ENCODE measurements at regions not wholly inside any gene's neighbourhood (a gene's known extent, or its start where the extent isn't known, plus 50 kb on each side); places are given as distances from the start of the nearest gene placed in this dataset.
"Not testable (repeated sequence)": the region's sequence is repeated elsewhere in the genome, so short reads cannot be mapped to it uniquely, and the experiment has no call there.

GRCh38 chr2:173547499-173547898, 192.8 kb downstream of the CDCA7 start:
- DNase-seq (ENCODE audit: low read depth), result no peak

DNA sequence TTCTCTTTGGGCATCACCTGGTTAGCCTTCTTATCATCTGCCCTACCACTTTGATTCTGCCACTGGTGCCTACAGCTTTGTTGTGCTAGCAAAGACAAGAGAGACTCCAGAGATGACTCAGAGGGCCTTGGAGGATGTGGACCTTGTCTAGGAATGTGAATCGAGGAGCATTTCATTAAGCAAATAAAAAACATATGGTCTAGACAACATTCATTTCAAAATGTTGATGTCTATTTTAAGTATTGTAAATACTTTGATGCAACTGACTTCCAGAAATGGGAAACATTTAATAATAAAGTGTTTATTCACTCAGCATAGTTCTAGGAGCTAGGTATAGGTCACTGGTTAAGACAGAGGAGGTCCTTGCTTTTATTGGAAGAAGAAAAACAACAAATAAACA, 195.5 kb downstream of the CDCA7 start:
- DNase-seq (ENCODE audit: low read depth), result no peak

GRCh38 chr2:173552531-173552930, 197.9 kb downstream of the CDCA7 start:
- no peak for DNase-seq (ENCODE audit: low read depth)

- DNase-seq (ENCODE audit: low read depth), result no peak
Measured at GRCh38 chr2:173553593-173553992, 198.9 kb downstream of the CDCA7 start.

- DNase-seq (ENCODE audit: low read depth), result no peak
Measured at GRCh38 chr2:173555833-173556232, 201.2 kb downstream of the CDCA7 start.

DNA sequence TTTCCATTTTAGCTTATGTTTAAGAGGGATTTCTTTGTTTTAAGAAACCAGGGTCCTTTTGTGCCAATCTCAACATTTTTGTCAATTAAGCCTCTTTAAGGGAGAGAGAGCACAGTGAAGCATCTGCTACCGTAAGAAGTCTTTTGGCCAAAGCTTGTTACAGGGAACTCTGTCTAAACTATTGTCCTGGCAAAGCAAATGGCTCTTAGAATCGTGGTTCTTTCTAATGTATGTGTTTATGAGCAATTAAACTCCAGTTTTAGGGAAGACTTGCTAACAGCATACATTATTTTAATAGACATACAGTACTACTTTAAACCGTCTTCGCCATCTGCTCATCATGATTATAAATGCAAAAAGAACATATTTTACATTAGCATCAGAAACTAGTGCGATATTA, 202.1 kb downstream of the CDCA7 start:
- DNase-seq (ENCODE audit: low read depth), result no peak

DNA sequence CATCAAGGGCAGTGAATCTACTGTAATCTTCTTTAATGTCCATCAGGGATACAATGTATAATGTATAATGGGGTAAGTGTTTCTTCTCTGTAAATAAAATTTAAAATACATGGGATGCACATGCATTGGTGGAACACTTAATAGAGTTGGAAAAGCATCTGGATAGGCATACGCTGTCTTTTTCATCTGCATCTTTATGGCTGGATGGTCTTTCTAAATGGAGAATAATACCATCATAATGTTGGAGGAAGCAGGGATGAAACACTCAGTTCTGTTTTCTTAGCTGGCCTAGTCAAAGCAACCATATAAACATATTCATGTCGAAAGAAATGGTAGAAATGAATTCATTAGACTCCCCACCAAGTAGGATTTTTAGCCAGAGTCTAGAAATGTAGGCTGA, 202.8 kb downstream of the CDCA7 start:
- DNase-seq (ENCODE audit: low read depth), result no peak

GRCh38 chr2:173567493-173567892, 212.8 kb downstream of the CDCA7 start:
- DNase-seq (ENCODE audit: low read depth), result no peak

GRCh38 chr2:173568054-173568453, 213.4 kb downstream of the CDCA7 start:
- DNase-seq (ENCODE audit: low read depth), result no peak

GRCh38 chr2:173571021-173571821, 216.5 kb downstream of the CDCA7 start:
- no peak for DNase-seq (ENCODE audit: low read depth)

GRCh38 chr2:173571887-173572680, 217.4 kb downstream of the CDCA7 start:
- no peak for DNase-seq (ENCODE audit: low read depth)

GRCh38 chr2:173572848-173573247, 218.2 kb downstream of the CDCA7 start:
- no peak for DNase-seq (ENCODE audit: low read depth)

GRCh38 chr2:173573782-173574181, 219.1 kb downstream of the CDCA7 start:
- DNase-seq (ENCODE audit: low read depth), result not testable (repeated sequence)

DNA sequence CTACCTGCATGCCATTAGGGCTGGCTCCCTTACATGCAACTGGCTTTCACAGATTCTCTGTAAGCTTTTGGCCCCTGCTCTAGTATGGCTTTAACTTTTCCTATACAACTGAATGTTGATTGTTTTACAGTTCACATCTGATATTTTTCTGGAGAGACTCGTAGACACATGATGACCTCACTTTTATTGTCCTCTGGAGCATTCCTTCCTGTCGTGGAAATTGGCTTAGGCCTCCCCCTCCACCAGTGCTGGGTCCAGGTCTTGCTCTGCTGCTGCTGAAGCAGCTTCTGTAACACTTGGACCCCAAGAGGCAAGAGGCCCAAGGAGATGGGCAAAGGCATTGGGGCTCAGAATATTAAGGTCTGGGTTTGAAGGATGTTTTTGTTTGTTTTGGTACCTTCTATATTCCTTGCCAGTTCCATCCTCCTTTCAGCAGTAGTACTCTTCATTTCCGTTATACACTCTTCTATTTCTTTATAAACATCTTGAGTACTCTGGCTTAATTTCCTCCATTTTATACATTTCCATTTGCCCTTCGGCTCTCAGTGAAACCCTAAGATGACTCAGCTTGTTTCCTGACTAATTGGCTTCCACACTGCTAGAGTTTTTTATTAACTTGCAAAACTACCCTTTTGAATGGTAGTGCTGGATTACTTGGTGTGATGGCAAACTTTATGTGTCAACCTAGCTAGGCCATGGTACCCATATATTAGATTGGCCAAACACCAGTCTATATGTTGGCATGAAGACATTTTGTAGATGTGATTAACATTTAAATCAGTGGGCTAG, 219.8 kb downstream of the CDCA7 start:
- DNase-seq (ENCODE audit: low read depth), result no peak

DNA sequence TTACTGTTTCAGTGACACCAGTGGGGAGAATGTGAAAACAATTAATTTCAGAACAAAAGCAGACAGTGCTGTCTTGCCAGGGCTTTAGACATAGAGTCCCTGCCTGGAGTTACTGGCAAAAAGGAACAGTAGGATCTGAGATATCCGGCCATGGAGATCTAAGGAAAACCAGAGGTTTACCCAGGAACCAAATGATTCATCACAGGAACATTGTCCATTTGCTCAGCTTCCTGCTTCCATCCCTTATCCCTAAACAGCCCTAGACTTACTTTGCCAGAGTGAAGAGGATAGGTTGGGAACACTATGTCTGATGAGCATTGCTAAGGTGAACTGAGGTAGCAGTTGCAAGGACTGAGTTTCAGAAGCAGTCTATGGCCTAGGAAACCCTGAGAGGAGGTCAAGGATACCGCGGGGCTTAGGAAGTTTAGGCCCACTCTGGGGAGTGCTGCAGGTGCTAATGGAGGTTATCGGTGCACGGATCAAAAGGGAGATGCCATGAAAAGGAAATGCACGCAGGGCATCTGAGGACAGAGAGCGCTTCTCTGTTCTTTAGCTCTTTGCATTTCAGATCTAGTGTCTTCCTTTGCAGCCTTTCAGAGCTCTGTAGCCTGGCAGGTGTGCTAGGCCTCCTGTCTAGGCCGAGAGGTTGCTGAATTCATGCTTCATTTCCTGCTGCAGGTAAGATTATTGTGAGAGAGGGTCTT, 223.9 kb downstream of the CDCA7 start:
- DNase-seq (ENCODE audit: low read depth), result no peak

DNA sequence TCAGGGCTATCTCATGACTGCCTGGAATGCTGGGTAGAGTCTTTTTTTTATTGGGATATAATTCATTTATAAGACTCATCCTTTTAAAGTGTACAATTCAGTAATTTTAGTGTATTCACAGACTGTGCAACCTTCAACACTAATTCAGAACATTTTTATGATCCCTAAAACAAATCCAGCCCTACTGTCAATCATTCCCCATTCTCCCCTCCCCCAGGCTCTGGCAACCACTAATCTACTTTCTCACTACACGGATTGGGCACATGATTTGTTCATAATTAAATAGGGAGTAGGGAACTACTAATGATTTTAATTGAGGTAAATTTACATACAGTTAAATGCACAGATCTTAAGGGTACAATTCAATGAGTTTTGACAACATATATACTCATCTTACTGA, 225.7 kb downstream of the CDCA7 start:
- no peak for DNase-seq (ENCODE audit: low read depth)

- DNase-seq (ENCODE audit: low read depth), result no peak
Measured at GRCh38 chr2:173580956-173581355, 226.3 kb downstream of the CDCA7 start.

DNA sequence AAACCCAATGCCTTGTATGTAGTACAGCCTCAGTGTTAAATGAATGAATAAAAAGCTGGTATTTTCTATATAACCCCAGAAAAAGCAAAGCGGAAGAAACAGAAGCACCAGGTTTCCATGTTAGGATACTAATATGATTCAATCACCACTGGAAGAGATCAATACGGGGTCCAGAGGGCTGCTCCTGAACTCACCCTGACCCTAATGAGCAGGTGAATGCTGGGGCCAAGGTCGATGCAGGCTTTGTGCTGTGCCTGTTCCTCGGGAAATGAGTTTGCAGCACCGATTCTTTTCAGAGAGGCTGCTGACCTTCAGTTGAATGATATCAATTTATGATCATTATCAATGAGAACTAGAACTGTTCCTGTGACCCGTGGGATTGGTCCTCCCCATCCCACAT, 228.5 kb downstream of the CDCA7 start:
- no peak for DNase-seq (ENCODE audit: low read depth)

DNA sequence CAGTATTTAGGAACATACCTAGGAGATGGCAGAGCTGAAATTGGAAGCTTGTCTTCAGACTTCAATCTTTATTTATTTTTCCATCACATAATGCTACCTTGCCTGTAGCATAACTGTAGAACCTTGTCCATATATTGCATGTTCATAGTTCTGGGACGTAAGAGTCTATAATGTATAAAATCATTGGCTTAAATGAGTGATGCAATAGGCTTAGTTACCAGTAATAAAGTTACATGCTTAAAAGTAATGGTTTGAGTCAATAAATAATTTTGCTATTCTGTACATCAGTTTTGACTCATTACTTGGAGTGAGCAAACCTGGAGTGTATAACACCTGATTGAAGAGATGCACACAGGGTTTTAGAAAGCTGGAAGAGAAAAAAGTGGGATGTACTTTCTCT, 229.3 kb downstream of the CDCA7 start:
- no peak for DNase-seq (ENCODE audit: low read depth)

DNA sequence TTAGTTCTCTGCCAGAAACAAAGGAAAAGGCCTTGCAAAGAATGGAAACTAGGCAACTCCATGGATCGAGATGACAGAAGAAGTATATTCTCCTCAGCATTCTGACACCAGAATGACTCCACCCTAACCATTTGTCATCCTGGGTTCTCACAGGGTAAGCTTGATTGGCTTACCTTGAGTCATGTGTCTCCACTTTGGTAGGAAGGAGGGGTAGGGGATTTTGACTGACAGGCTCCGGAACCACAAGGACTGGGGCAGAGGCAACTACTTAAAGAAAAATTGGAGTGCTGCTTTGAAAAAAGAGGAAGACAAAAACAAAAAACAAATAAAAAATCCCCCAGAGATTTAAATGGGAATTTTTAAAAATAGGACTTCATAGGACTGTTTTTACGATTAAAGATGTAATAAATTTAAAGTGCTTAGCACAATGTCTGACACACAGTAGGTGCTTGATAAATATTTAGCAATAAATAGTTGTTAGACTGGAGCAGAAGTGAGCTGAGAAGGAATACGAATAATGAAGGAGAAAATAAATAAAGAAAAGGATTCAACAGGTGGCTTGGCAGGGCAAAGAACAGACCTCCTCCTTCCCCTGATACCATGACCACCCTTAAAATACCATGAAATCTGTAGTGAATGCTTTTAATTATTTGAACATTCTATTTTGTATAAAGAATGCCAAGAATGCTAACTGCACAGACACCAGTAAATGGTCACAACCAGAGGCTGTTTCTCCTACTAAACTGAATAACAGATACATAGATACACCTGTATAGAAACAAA, 230.2 kb downstream of the CDCA7 start:
- DNase-seq (ENCODE audit: low read depth), result no peak

GRCh38 chr2:173588931-173589369, 234.3 kb downstream of the CDCA7 start:
- no peak for DNase-seq (ENCODE audit: low read depth)
